HG03025 (cell line): ENCODE measurements at regions not wholly inside any gene's neighbourhood (a gene's known extent, or its start where the extent isn't known, plus 50 kb on each side); places are given as distances from the start of the nearest gene placed in this dataset.

ENCODE experiments used
- ATAC-seq: cut with Tn5 transposase; IDR thresholded peaks from one replicate; pipeline ENCODE4 v1.9.1; 2021; ENCODE audit warnings: mild to moderate bottlenecking, moderate library complexity; ENCODE audit not compliant: unreplicated experiment, low FRiP score

GRCh38 chr13:72041165-72041564, 174.2 kb upstream of the DACH1 start:
- no peak for ATAC-seq

GRCh38 chr13:72039126-72039525, 172.1 kb upstream of the DACH1 start:
- ATAC-seq: no peak

- ATAC-seq: no peak
Observed at GRCh38 chr13:72029981-72030380, 163.0 kb upstream of the DACH1 start.

- ATAC-seq: no peak
Observed at GRCh38 chr13:72025836-72026235, 158.8 kb upstream of the DACH1 start.

- no peak for ATAC-seq
Observed at GRCh38 chr13:72023895-72024294, 156.9 kb upstream of the DACH1 start.

GRCh38 chr13:72005455-72005854, 138.5 kb upstream of the DACH1 start:
- no peak for ATAC-seq

GRCh38 chr13:72004784-72005374, 137.9 kb upstream of the DACH1 start:
- no peak for ATAC-seq

GRCh38 chr13:72004246-72004645, 137.2 kb upstream of the DACH1 start:
- ATAC-seq: no peak

- no peak for ATAC-seq
Observed at GRCh38 chr13:71998223-71998622, 131.2 kb upstream of the DACH1 start.

GRCh38 chr13:71979616-71980015, 112.6 kb upstream of the DACH1 start:
- ATAC-seq: no peak

- no peak for ATAC-seq
Observed at GRCh38 chr13:71977028-71977427, 110.0 kb upstream of the DACH1 start.

GRCh38 chr13:71967990-71968389, 101.0 kb upstream of the DACH1 start:
- ATAC-seq: no peak

- no peak for ATAC-seq
Observed at GRCh38 chr13:71964491-71965100, 97.6 kb upstream of the DACH1 start.

- ATAC-seq: no peak
Observed at GRCh38 chr13:71962735-71963134, 95.7 kb upstream of the DACH1 start.

- ATAC-seq: no peak
Observed at GRCh38 chr13:71962126-71962525, 95.1 kb upstream of the DACH1 start.

GRCh38 chr13:71949441-71949840, 82.4 kb upstream of the DACH1 start:
- ATAC-seq: no peak

GRCh38 chr13:71939186-71939585, 72.2 kb upstream of the DACH1 start:
- ATAC-seq: no peak

GRCh38 chr13:71935166-71935840, 68.3 kb upstream of the DACH1 start:
- ATAC-seq: no peak

GRCh38 chr13:71924931-71925330, 57.9 kb upstream of the DACH1 start:
- no peak for ATAC-seq

- no peak for ATAC-seq
Observed at GRCh38 chr13:71922194-71922593, 55.2 kb upstream of the DACH1 start.
